ENCODE measurements at regions not wholly inside any gene's neighbourhood (a gene's known extent, or its start where the extent isn't known, plus 50 kb on each side); places are given as distances from the start of the nearest gene placed in this dataset.

DNA sequence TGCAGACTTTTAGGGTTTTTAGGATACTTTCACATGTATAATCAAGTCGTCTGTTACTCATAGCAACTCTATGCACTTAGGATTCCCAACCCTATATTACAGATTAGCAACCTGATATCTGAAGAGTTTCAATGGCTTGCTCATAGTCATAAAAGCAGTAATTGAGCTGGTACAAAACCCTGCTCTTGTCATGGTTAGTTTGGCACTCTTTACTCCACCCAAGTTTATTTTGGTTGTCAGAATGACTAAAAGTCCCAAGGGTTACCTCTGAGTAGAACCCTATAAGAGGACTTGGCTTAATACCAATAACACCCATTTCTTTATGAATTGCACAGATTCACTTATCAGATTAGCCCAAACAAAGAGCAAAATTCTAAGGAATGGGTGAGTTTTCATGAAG is 550.6 kb downstream of the SOX6 start:
- DNase-seq (ENCODE audit: low read depth), result no peak
- TF ChIP-seq, protein P1, sequence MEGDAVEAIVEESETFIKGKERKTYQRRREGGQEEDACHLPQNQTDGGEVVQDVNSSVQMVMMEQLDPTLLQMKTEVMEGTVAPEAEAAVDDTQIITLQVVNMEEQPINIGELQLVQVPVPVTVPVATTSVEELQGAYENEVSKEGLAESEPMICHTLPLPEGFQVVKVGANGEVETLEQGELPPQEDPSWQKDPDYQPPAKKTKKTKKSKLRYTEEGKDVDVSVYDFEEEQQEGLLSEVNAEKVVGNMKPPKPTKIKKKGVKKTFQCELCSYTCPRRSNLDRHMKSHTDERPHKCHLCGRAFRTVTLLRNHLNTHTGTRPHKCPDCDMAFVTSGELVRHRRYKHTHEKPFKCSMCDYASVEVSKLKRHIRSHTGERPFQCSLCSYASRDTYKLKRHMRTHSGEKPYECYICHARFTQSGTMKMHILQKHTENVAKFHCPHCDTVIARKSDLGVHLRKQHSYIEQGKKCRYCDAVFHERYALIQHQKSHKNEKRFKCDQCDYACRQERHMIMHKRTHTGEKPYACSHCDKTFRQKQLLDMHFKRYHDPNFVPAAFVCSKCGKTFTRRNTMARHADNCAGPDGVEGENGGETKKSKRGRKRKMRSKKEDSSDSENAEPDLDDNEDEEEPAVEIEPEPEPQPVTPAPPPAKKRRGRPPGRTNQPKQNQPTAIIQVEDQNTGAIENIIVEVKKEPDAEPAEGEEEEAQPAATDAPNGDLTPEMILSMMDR (IDR thresholded peaks at IDR 0.05; ENCODE audit: low read depth, low read length, missing control alignments), result no peak
- no peak overlapping the region for H3K4me3 ChIP-seq (ENCODE audit: low read depth, low read length)

DNA sequence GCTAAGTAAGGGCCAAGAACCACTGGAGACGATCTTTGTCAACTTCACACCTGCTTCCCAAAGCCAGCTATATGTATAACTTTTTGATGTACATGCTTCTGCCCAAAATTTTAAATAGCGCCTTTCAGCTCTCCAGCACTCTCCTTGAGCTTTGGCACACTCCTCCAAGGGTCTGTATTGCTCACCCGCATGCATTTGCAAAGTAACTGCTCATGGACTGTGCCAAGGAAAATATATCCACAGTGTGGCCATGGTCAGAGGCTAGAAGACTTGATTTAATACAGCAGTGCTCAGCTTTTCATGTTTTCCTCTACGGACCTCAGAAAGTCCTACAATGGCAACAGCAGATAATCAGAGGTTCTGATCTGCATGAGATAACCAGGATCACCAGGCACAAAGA is 550.1 kb downstream of the SOX6 start:
- no peak for DNase-seq (ENCODE audit: low read depth)
- TF ChIP-seq, protein P1 (IDR thresholded peaks at IDR 0.05; ENCODE audit: low read depth, low read length, missing control alignments), result no peak
- H3K4me3 ChIP-seq (ENCODE audit: low read depth, low read length), result no peak overlapping the region

DNA sequence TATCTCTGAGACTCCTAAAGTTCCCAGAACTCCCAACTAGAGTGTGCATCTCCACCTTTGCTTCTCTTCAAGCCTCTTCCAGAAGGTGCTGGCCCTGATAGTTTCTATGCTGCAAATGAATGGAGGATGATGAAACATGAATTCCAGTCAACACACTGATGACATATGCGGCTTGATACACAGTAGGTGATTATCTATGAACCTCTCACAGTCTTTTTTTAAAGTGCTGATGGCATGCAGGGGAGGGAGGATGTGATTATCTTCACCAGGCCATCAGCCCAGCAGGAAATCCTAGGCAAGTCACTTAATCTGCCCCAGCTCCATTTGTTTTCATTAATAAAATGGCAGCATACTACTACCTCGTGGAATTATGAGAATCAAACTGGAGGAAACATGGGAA is 548.5 kb downstream of the SOX6 start:
- TF ChIP-seq, protein P1 (IDR thresholded peaks at IDR 0.05; ENCODE audit: low read depth, low read length, missing control alignments), result no peak
- H3K4me3 ChIP-seq (ENCODE audit: low read depth, low read length), result no peak overlapping the region
- no peak for DNase-seq (ENCODE audit: low read depth)

DNA sequence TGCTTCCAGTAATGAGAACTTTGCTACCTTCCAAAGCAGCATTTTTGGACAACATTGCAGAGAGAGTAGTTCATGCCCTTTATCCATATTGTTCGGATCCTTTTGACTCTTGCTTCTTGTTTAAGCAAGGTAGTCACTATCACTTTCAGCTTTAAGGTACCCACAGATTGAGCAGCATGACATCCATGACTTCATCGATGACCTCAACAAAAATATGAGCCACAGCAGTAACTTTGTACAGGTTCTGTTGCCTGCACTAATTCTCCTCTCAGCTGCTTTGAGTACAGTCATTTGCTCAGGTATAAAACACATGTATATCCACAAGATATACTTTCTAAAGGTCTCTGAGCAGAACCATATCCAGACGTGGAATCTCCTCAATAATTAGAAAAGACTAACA is 546.3 kb downstream of the SOX6 start:
- no peak for DNase-seq (ENCODE audit: low read depth)
- TF ChIP-seq, protein P1 (IDR thresholded peaks at IDR 0.05; ENCODE audit: low read depth, low read length, missing control alignments), result no peak
- no peak overlapping the region for H3K4me3 ChIP-seq (ENCODE audit: low read depth, low read length)

DNA sequence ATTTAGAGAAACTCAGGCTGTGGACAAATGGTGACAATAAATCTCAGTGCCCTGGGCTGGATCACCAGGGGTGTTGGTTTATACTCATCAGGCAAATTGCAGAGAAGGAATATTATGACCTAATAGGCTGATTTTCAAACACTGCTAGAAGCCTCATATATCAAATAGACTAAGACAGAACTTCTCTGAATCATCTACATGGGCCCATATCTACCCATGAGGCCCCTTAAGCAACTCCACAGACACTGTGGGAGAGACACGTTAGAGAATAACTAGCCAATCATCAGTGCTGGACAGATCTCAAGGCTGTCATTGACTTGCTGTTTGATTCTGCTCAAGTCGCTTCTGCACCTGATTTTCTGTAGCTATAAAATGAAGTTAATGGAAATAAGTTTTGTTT is 545.8 kb downstream of the SOX6 start:
- DNase-seq (ENCODE audit: low read depth), result no peak
- TF ChIP-seq, protein P1 (IDR thresholded peaks at IDR 0.05; ENCODE audit: low read depth, low read length, missing control alignments), result no peak
- H3K4me3 ChIP-seq (ENCODE audit: low read depth, low read length), result no peak overlapping the region

DNA sequence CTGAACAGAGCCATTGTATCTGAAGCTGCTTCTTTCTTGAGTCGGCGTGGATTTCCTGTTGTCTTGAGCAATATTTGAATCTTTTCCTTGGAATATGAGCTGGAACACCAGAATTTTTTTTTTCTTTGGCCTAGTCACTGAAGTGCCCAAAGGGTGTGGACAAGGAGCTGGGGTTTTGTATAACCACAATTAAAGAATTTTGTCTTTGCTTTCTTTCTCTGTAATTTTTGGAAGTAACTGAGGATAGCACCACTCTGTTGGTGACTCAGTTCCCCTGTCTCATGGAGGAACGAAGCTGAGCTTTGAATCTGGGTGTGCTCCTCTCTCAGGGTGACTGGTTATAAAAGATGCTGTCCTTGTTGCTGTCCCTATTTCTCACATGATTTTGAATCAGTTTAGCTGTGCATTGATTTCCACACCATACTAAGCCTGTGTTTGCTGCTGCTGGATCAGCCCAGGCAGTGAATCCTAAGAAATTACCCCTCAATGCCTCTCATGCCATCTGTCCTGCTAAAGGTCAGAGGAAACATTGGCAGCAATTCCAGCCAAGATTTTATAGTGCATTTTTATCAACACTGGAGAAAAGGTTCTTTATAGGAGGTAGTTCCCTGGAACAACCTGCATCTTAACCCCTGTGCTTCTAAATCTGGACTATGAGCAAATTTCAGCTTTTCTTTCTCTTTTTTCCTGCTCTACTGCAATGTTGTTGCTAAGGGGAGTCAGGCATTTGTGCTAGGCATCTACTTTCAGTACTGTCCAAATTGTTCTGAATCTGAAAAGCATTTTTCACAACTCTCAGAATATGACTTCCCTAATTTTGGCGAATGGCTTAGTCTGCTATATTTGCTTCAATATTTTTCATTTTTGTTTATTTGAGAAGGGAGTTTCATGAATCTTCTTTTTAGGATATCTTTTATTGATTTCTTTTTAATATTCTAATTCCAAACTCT is 540.8 kb downstream of the SOX6 start:
- no peak overlapping the region for H3K4me3 ChIP-seq (ENCODE audit: low read depth, low read length)
- TF ChIP-seq, protein P1 (IDR thresholded peaks at IDR 0.05; ENCODE audit: low read depth, low read length, missing control alignments), result no peak

More for the DNA sequence above, 540.8 kb downstream of the SOX6 start:
- DNase-seq (ENCODE audit: low read depth), result no peak
